GM12874 (cell line): ENCODE measurements at regions not wholly inside any gene's neighbourhood (a gene's known extent, or its start where the extent isn't known, plus 50 kb on each side); places are given as distances from the start of the nearest gene placed in this dataset.

Experiments
- CTCF ChIP-seq: IDR thresholded peaks from 2 replicates; pipeline ENCODE4 v1.5.1; 2011; ENCODE audit warnings: low read depth, mild to moderate bottlenecking, control low read depth, low read length, moderate library complexity; ENCODE audit not compliant: insufficient read depth

GRCh38 chr13:80704369-80704768 lies 363.4 kb upstream of the SPRY2 start:
- TF ChIP-seq CTCF = no peak

DNA sequence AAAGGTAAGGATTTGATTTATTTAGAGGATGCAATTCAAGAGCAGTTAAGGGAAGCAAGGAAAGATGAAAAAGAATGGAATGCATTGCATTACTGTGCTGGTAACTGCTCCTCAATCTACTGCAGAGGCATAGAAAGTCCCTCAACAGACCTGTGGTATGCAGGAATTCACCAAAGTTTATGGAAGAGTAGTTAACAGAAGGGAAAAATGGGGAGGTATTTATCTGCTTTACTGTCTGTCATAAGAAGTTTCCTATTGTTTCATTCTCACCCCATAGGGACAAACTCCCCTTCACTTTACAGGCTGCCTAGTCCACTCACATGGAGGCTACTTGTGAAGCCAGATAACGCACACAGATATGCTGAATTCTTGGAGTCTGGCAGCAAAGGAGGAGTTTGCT lies 354.9 kb upstream of the SPRY2 start:
- TF ChIP-seq CTCF = no peak

GRCh38 chr13:80690208-80690607 lies 349.3 kb upstream of the SPRY2 start:
- TF ChIP-seq CTCF = no peak

- TF ChIP-seq CTCF = no peak
Measured at GRCh38 chr13:80688593-80688992, 347.7 kb upstream of the SPRY2 start.

- no peak for TF ChIP-seq CTCF
Measured at GRCh38 chr13:80685942-80686341, 345.0 kb upstream of the SPRY2 start.

DNA sequence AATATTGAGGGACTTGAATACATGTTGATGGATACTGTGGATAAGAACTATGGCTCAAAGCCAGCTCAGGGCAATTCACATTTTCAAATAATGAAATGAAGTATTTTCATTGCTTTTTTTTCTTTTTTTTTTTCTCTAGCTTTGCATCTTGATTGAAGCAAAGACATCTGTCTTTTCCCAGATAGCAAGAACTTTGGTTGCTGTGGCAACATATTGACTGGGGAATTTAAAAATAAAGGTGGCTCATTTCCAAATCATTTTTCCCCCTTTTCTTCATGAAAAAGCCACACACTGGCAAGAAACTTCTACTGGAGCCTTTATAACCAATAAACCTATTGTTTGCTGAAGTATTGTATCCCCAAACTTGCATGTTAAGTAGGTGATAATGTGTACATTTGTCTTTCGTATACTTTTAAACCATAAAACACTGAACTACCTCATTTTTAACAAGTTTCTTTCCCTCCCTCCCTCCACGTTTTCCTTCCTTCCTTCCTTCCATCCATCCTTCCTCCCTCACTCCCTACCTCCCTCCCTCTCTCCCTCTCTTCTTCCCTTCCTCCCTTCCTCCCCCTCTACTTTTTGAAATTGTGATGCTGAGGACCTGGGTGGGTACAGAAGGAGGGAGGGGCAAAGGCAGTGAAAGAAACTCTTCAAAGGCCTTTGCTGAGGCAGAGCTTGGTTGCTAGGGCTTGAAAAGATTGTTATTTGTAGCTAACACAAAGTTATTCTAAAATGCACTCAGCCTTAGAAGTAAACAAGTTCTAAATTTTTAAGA lies 343.5 kb upstream of the SPRY2 start:
- no peak for TF ChIP-seq CTCF

GRCh38 chr13:80680786-80681366 lies 339.9 kb upstream of the SPRY2 start:
- TF ChIP-seq CTCF = no peak
